GM23338 (cell line): ENCODE measurements at regions not wholly inside any gene's neighbourhood (a gene's known extent, or its start where the extent isn't known, plus 50 kb on each side); places are given as distances from the start of the nearest gene placed in this dataset.

ENCODE experiments used
- ETS1 ChIP-seq: IDR thresholded peaks from 2 replicates; pipeline ENCODE4 v1.6.1; 2016; ENCODE audit warnings: antibody characterized with exemption
- EZH2 ChIP-seq: fragments of 200-600 bp; sonication (generic); IDR thresholded peaks from one replicate; pipeline ENCODE4 v1.8.0; 2017; ENCODE audit warnings: antibody characterized with exemption, mild to moderate bottlenecking, low read depth; ENCODE audit not compliant: unreplicated experiment
- EZH2phosphoT487 ChIP-seq: fragments of 200-600 bp; sonication (generic); IDR thresholded peaks from one replicate; pipeline ENCODE4 v1.8.1; 2018; ENCODE audit warnings: antibody characterized with exemption; ENCODE audit not compliant: unreplicated experiment
- JUNB ChIP-seq: IDR thresholded peaks from one replicate; pipeline ENCODE4 v1.6.1; 2016; ENCODE audit warnings: antibody characterized with exemption; ENCODE audit not compliant: unreplicated experiment
- NANOG ChIP-seq: IDR thresholded peaks from 2 replicates; pipeline ENCODE4 v1.6.1; 2016; ENCODE audit warnings: antibody characterized with exemption, borderline replicate concordance
- POLR2AphosphoS5 ChIP-seq: IDR thresholded peaks from 2 replicates; pipeline ENCODE4 v1.6.1; 2016; ENCODE audit warnings: antibody characterized with exemption, low read depth
- STAT1 ChIP-seq: IDR thresholded peaks from one replicate; pipeline ENCODE4 v1.6.1; 2016; ENCODE audit warnings: antibody characterized with exemption; ENCODE audit not compliant: unreplicated experiment
- ZNF114 ChIP-seq: fragments of 250-450 bp; sonication (Bioruptor Pico); IDR thresholded peaks from 2 replicates; pipeline ENCODE4 v1.5.0; 2020; ENCODE audit warnings: mild to moderate bottlenecking, moderate library complexity
- TF ChIP-seq, protein P1 (sequence below): IDR thresholded peaks from one replicate; pipeline ENCODE4 v1.6.1; 2018; ENCODE audit warnings: antibody characterized with exemption; ENCODE audit not compliant: unreplicated experiment
- TF ChIP-seq, protein P2 (sequence below), 2 experiments: fragments of 200-600 bp in 1 of 2; sonication (generic) in 1 of 2; conservative IDR thresholded peaks; 2 replicates each; pipeline versions ENCODE4 v1.5.1 to v1.6.1; 2016 to 2017; ENCODE audit warnings: antibody characterized with exemption in 2 of 2, low read depth in 2 of 2, mild to moderate bottlenecking in 2 of 2, moderate library complexity in 1 of 2

- TF ChIP-seq EZH2 (no peak), EZH2phosphoT487 (no peak), POLR2AphosphoS5 (no peak; the same call in 1 of the 2 replicates), ZNF114 (CRISPR knock-in tag) (peak; percentile 92; the same call in 1 of the 2 replicates), JUNB (no peak), ETS1 (peak; percentile 10), NANOG (peak; percentile 69), STAT1 (no peak)
- TF ChIP-seq, protein P1, sequence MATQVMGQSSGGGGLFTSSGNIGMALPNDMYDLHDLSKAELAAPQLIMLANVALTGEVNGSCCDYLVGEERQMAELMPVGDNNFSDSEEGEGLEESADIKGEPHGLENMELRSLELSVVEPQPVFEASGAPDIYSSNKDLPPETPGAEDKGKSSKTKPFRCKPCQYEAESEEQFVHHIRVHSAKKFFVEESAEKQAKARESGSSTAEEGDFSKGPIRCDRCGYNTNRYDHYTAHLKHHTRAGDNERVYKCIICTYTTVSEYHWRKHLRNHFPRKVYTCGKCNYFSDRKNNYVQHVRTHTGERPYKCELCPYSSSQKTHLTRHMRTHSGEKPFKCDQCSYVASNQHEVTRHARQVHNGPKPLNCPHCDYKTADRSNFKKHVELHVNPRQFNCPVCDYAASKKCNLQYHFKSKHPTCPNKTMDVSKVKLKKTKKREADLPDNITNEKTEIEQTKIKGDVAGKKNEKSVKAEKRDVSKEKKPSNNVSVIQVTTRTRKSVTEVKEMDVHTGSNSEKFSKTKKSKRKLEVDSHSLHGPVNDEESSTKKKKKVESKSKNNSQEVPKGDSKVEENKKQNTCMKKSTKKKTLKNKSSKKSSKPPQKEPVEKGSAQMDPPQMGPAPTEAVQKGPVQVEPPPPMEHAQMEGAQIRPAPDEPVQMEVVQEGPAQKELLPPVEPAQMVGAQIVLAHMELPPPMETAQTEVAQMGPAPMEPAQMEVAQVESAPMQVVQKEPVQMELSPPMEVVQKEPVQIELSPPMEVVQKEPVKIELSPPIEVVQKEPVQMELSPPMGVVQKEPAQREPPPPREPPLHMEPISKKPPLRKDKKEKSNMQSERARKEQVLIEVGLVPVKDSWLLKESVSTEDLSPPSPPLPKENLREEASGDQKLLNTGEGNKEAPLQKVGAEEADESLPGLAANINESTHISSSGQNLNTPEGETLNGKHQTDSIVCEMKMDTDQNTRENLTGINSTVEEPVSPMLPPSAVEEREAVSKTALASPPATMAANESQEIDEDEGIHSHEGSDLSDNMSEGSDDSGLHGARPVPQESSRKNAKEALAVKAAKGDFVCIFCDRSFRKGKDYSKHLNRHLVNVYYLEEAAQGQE: peak; percentile 15
- TF ChIP-seq, protein P2, sequence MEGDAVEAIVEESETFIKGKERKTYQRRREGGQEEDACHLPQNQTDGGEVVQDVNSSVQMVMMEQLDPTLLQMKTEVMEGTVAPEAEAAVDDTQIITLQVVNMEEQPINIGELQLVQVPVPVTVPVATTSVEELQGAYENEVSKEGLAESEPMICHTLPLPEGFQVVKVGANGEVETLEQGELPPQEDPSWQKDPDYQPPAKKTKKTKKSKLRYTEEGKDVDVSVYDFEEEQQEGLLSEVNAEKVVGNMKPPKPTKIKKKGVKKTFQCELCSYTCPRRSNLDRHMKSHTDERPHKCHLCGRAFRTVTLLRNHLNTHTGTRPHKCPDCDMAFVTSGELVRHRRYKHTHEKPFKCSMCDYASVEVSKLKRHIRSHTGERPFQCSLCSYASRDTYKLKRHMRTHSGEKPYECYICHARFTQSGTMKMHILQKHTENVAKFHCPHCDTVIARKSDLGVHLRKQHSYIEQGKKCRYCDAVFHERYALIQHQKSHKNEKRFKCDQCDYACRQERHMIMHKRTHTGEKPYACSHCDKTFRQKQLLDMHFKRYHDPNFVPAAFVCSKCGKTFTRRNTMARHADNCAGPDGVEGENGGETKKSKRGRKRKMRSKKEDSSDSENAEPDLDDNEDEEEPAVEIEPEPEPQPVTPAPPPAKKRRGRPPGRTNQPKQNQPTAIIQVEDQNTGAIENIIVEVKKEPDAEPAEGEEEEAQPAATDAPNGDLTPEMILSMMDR (conservative IDR thresholded peaks at IDR 0.05; ENCODE audit: low read depth in 2 of 2): no peak
These were observed 165.4 kb downstream of the MYCN start for GRCh38 chr2:16105669-16106281.
